SK-N-SH treated with all-trans-retinoic acid at 6 μM for 48 hours (cell line): ENCODE measurements at regions not wholly inside any gene's neighbourhood (a gene's known extent, or its start where the extent isn't known, plus 50 kb on each side); places are given as distances from the start of the nearest gene placed in this dataset.

ENCODE experiments used
- ISL1 ChIP-seq: fragments of 250-450 bp; sonication (Bioruptor Pico); IDR thresholded peaks from 2 replicates; pipeline ENCODE4 v2.1.2; 2022; ENCODE audit warnings: mild to moderate bottlenecking, moderate library complexity
- TOX ChIP-seq: fragments of 250-450 bp; sonication (Bioruptor Pico); IDR thresholded peaks from 2 replicates; pipeline ENCODE4 v1.8.0; 2021; ENCODE audit warnings: mild to moderate bottlenecking, moderate library complexity, borderline replicate concordance
- ZFP3 ChIP-seq: fragments of 250-450 bp; sonication (Bioruptor Pico); IDR thresholded peaks from 2 replicates; pipeline ENCODE4 v1.5.0; 2020; ENCODE audit warnings: mild to moderate bottlenecking, moderate library complexity
- TF ChIP-seq, protein P1 (sequence below): fragments of 250-450 bp; sonication (Bioruptor Pico); IDR thresholded peaks from 2 replicates; pipeline ENCODE4 v1.5.1; 2020; ENCODE audit warnings: low read depth, mild to moderate bottlenecking, moderate library complexity
- TF ChIP-seq, protein P2 (sequence below): fragments of 250-450 bp; sonication (Bioruptor Pico); IDR thresholded peaks from 2 replicates; pipeline ENCODE4 v1.8.0; 2021; ENCODE audit warnings: low read depth, mild to moderate bottlenecking, moderate library complexity, borderline replicate concordance

DNA sequence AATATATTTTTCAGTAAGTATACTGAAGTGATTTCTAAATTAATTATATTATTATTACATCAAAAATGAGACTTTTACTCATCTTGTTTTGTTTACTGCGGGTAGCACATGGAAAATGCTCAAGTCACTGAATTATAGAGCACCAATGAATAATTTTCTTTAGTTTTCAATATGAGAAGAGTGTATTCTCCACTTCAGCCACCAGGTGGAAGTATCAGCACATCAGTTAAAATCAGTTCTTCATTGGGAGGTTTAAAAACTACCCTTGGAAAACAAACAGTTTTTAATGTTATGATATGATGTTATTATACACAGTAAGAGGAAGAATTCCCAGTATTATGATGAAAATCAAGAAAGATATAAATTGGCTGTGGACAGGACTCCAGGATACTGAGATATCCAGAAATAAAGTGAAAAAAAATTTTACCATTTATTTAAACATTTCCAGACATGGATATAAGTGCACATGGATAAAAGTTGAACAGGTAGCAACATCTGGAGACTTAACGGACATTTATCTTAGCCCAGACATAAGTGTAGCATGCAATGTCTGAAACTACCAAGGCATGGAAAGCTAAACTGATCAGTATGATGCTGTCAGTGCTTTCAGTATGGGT lies 467.3 kb downstream of the KCNJ2 start:
- TF ChIP-seq ZFP3 (CRISPR knock-in tag) (no peak), ISL1 (CRISPR knock-in tag) (no peak), TOX (CRISPR knock-in tag) (no peak)
- TF ChIP-seq, protein P1, sequence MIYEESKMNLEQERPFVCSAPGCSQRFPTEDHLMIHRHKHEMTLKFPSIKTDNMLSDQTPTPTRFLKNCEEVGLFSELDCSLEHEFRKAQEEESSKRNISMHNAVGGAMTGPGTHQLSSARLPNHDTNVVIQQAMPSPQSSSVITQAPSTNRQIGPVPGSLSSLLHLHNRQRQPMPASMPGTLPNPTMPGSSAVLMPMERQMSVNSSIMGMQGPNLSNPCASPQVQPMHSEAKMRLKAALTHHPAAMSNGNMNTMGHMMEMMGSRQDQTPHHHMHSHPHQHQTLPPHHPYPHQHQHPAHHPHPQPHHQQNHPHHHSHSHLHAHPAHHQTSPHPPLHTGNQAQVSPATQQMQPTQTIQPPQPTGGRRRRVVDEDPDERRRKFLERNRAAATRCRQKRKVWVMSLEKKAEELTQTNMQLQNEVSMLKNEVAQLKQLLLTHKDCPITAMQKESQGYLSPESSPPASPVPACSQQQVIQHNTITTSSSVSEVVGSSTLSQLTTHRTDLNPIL (CRISPR knock-in tag): no peak
- TF ChIP-seq, protein P2, sequence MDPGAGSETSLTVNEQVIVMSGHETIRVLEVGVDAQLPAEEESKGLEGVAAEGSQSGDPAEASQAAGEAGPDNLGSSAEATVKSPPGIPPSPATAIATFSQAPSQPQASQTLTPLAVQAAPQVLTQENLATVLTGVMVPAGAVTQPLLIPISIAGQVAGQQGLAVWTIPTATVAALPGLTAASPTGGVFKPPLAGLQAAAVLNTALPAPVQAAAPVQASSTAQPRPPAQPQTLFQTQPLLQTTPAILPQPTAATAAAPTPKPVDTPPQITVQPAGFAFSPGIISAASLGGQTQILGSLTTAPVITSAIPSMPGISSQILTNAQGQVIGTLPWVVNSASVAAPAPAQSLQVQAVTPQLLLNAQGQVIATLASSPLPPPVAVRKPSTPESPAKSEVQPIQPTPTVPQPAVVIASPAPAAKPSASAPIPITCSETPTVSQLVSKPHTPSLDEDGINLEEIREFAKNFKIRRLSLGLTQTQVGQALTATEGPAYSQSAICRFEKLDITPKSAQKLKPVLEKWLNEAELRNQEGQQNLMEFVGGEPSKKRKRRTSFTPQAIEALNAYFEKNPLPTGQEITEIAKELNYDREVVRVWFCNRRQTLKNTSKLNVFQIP (CRISPR knock-in tag): no peak
